LoVo (cell line): ENCODE measurements at regions not wholly inside any gene's neighbourhood (a gene's known extent, or its start where the extent isn't known, plus 50 kb on each side); places are given as distances from the start of the nearest gene placed in this dataset.

Source experiments
- DNase-seq: peaks from one replicate; pipeline ENCODE4 v3.0.0-alpha.2; 2016; ENCODE audit warnings: low spot score

DNA sequence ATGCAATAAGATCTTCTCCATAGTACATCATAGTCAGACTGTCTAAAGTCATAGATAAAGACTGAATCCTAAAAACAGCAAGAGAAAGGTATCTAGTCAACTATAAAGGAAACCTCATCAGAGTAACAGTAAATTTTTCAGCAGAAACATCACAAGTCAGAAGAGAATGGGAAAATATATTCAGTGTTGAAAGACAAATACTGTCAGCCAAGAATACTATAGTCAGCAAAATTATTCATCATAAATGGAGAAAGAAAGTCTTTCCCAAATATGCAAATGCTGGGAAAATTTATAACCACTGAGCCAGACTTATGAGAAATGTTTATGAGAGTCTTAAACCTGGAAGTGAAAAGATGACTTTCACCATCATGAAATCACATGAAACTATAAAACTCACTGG is 136.7 kb downstream of the KDR start:
- DNase-seq, result no peak

GRCh38 chr4:54986095-54986846 is 139.1 kb downstream of the KDR start:
- no peak for DNase-seq

- DNase-seq, result no peak
Observed at GRCh38 chr4:54976682-54977081, 148.7 kb downstream of the KDR start.

- no peak for DNase-seq
Observed at GRCh38 chr4:54976031-54976430, 149.4 kb downstream of the KDR start.

DNA sequence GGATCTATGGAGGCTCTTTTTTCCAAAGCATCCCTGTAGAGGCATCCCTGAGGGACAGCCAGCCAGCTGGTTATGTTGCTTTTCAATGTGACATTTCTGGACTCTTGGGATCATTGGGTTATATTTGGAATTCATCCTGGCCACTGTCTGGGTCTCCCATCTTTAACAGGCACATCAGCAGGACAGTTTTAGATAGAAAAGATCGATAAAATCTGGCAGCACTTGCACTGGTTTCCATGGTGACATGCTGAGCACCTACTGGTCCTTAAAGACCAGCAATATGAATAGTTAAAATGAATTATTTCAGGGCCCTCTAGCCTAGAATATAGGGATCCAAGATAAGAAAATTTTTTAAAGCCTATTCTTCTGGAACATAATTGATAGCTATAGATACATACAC is 151.6 kb downstream of the KDR start:
- DNase-seq, result no peak

GRCh38 chr4:54971474-54971950 is 153.9 kb downstream of the KDR start:
- peak; percentile 68 for DNase-seq

DNA sequence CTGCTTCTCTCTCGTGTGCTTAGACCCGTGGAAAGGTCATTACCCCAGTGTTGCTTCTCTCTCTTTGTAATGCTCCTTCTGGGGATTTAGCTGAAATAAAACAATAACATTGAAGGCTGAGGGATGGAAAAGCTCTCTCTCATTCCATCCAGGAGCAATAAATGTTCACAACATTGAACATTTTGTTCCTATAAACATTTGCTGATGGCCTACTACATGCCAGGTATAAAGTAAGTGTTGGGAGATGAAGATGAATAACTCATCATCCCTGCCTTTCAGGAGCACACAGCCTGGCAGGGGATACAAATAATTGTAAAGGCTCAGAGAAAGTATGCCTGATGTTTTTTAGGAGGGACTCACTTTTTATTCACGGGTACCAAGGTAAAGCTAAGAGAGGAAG is 158.1 kb downstream of the KDR start:
- no peak for DNase-seq

GRCh38 chr4:54961357-54961975 is 163.9 kb downstream of the KDR start:
- peak; percentile 32 for DNase-seq

DNA sequence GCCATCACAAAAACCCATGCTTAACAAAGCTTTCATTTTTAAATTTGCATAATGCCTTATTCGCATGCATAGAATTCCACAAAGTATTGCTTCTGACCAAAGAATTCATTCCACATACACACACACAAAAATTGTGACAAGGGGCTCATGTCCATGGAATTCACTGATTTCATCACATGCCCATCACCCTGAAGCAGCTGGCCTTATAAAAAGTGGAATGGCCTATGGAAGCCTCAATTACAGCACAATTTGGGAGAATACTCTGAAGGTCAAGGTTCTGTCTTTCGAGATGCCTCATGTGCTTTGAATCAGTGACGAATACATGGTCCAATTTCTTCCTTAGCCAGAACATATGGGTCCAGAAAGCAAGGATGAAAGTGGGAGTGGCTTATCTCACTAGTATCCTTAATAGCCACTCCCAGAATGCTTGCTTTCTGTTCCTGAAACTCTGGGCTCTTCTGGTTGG is 165.7 kb downstream of the KDR start:
- DNase-seq, result no peak

GRCh38 chr4:54959131-54959530 is 166.3 kb downstream of the KDR start:
- no peak for DNase-seq

DNA sequence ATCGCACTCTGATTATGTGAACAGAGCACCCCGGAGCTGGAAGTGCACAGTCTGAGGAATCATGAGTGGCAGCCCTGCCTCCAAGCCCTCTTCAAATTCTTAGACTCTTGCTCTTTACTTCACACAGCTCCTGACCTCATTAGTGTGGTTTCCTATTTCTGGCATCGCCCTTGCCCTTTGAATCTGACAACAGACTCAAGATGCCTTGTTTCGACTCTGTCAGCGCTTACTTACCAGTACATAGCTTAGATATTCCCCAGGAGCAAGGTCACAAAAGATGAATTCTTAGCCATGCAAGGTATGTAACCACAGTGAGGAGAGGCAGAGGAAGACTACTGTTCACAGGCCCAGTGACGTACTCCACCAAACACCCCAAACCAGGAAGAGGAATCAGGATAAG is 167.2 kb downstream of the KDR start:
- no peak for DNase-seq

DNA sequence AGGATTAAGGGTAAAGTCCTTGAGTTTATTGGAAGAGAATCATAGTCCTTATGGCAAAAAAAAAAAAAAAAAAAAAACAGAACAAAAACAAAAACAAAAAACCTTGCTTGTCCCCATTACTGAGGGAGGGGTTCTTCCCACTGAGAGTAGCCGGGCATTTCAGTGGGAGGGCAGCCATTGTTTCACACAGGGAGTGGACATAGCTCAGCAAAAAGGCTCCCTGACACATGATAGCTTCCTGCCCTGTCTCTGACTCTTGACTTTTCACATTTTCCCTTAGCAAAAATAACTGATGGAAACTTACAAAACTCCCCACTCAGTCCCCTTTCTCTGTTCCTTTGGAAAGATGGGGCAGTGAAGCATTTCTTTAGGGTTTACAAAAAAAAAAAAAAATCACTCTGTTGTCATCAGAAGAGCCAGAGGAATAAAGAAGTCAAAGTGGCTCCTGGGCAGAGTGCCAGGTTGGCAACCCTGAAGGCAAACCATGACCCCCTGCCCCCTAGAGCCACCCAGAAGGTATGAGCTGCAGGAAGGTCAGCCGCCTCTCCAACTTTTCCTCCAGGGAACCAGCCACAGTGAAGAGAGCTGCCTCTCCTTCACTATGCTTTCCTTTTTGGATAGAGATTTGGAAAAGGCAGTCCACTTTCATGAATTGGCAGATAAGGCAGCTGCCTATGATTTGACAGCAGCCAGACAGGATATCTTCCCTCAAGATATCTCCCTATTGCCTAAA is 170.6 kb downstream of the KDR start:
- DNase-seq, result no peak

DNA sequence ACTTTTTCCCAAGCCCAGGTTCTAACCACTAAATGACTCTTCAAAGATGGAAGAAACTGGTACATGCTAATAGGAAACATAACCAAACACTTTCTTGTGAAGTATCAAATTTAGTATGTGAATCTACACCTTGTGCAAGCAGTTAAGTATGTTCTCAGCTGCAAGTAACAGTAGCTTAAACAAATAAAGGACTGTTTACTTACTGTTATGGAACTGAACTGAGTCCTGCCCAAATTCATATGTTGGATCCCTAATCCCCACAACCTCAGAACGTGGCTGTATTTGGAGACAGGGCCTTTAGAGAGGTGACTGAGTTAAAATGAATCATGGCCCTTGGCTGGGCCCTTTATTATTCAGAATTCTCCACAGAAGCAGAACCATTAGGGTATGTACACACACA is 178.7 kb downstream of the KDR start:
- DNase-seq, result no peak

DNA sequence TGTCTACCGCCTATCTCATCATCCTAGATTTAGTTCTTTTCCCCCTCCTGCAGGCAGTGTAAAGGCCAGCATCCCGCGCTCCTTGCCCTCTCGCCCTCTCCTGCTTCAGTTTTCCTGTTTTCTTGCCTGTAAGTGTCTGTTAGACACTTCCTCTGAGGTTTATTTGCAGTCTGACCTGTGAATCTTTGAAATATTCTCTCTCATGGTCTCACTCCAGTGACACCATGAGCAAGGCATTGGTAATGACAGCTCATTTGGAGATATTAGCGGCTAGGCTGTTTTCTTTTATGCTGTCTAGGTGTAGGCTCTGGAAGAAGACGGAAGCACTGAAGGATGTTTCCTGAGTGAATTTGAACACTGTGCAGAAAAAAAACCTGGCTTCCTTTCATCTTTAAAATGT is 179.6 kb downstream of the KDR start:
- no peak for DNase-seq

- DNase-seq, result no peak
Observed at GRCh38 chr4:54942721-54943120, 182.7 kb downstream of the KDR start.

- DNase-seq, result no peak
Observed at GRCh38 chr4:54941994-54942552, 183.3 kb downstream of the KDR start.

GRCh38 chr4:54940996-54941865 is 184.2 kb downstream of the KDR start:
- no peak for DNase-seq

DNA sequence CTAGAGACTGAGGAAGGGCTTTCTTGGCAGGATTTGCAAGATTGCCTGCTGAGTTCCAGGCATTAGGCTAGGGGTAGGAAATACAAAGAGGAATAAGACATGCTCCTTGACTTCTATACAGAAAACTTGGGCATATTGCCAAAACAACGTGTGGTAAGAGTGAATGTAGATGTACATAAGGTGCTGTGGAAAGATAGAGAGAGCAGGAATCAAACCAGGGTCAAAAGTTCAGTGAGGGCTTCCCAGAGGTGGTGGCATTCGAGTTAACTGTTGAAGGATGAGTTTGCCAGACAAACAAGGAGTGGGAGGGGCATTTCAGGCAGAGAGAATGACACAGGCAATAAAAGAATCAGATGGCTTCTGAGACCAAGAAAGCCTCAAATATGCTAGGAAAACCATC is 187.9 kb downstream of the KDR start:
- no peak for DNase-seq

- no peak for DNase-seq
Observed at GRCh38 chr4:54933579-54933978, 191.8 kb downstream of the KDR start.

GRCh38 chr4:54930226-54930625 is 195.2 kb downstream of the KDR start:
- no peak for DNase-seq

DNA sequence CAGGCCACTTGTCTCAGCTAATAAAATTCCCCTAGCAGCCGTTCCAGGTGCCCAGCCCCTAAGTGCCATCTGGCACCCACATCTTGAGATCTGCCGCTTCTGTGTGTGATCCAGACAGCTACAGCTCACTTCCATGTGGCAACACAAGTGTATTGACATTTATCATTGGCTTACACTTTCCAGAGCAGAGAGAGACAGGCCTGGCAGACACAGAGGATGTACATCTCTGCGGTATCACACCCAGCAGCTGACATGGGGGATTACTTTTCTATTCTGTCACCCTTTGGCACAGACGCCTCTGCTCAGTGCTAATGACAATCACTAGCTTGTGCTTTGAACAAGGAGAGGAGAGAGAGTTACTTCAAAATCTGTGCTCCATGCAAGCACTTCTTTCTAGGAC is 195.9 kb downstream of the KDR start:
- DNase-seq, result no peak

- DNase-seq, result peak; percentile 56
Observed at GRCh38 chr4:54924891-54925290, 200.5 kb downstream of the KDR start.
